ENCODE measurements at regions not wholly inside any gene's neighbourhood (a gene's known extent, or its start where the extent isn't known, plus 50 kb on each side); places are given as distances from the start of the nearest gene placed in this dataset.

DNA sequence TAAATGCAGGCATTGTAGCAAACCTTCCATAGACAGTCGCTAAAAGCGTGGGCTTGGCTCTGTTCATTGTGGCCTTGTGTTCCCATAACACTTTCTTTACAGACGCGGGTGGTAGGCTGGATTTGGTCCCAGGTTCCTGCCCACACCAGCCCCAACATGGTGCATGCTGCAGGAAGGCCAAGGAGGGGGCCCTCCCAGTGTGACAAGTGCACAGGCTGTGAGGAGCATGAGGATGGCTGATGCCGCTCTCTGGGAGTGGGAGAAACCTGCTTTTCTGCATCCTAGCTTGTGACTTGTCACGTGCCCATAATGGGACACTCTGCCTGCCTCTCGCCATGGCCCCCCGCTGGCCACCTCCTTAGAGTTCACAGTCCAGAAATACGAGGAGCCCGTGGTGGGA is 161.8 kb upstream of the B3GAT1 start:
- TF ChIP-seq, protein P1, sequence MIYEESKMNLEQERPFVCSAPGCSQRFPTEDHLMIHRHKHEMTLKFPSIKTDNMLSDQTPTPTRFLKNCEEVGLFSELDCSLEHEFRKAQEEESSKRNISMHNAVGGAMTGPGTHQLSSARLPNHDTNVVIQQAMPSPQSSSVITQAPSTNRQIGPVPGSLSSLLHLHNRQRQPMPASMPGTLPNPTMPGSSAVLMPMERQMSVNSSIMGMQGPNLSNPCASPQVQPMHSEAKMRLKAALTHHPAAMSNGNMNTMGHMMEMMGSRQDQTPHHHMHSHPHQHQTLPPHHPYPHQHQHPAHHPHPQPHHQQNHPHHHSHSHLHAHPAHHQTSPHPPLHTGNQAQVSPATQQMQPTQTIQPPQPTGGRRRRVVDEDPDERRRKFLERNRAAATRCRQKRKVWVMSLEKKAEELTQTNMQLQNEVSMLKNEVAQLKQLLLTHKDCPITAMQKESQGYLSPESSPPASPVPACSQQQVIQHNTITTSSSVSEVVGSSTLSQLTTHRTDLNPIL (CRISPR knock-in tag; IDR thresholded peaks at IDR 0.05; ENCODE audit: low read depth): no peak
- TF ChIP-seq GLIS3 (CRISPR knock-in tag; IDR thresholded peaks at IDR 0.05): no peak
- no peak for TF ChIP-seq RARB (CRISPR knock-in tag; IDR thresholded peaks at IDR 0.05)
- no peak for TF ChIP-seq ZNF70 (CRISPR knock-in tag; IDR thresholded peaks at IDR 0.05)
- no peak for TF ChIP-seq ARNTL (CRISPR knock-in tag; IDR thresholded peaks at IDR 0.05; ENCODE audit: borderline replicate concordance, low read depth)
- TF ChIP-seq, protein P2, sequence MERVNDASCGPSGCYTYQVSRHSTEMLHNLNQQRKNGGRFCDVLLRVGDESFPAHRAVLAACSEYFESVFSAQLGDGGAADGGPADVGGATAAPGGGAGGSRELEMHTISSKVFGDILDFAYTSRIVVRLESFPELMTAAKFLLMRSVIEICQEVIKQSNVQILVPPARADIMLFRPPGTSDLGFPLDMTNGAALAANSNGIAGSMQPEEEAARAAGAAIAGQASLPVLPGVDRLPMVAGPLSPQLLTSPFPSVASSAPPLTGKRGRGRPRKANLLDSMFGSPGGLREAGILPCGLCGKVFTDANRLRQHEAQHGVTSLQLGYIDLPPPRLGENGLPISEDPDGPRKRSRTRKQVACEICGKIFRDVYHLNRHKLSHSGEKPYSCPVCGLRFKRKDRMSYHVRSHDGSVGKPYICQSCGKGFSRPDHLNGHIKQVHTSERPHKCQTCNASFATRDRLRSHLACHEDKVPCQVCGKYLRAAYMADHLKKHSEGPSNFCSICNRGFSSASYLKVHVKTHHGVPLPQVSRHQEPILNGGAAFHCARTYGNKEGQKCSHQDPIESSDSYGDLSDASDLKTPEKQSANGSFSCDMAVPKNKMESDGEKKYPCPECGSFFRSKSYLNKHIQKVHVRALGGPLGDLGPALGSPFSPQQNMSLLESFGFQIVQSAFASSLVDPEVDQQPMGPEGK (CRISPR knock-in tag; IDR thresholded peaks at IDR 0.05; ENCODE audit: borderline replicate concordance): no peak
- TF ChIP-seq ZNF8 (CRISPR knock-in tag; IDR thresholded peaks at IDR 0.05): no peak
- TF ChIP-seq ZFP3 (CRISPR knock-in tag; IDR thresholded peaks at IDR 0.05): no peak
- TF ChIP-seq ZFP30 (CRISPR knock-in tag; IDR thresholded peaks at IDR 0.05): no peak
- no peak for TF ChIP-seq ISL1 (CRISPR knock-in tag; IDR thresholded peaks at IDR 0.05)
- TF ChIP-seq OSR1 (CRISPR knock-in tag; IDR thresholded peaks at IDR 0.05): no peak
- TF ChIP-seq PPARA (CRISPR knock-in tag; IDR thresholded peaks at IDR 0.05; ENCODE audit: borderline replicate concordance): no peak
- TF ChIP-seq BACH2 (CRISPR knock-in tag; IDR thresholded peaks at IDR 0.05; ENCODE audit: borderline replicate concordance): no peak
